Naive B cell (primary cell): ENCODE measurements at regions not wholly inside any gene's neighbourhood (a gene's known extent, or its start where the extent isn't known, plus 50 kb on each side); places are given as distances from the start of the nearest gene placed in this dataset.
A peak's percentile ranks its signal among the peaks of the same experiment; 100 is the strongest.

Source experiments
- ATAC-seq, 2 donors: fragments of 150-1000 bp; cut with Tn5 transposase; 2 replicates each; pipeline ENCODE4 v1.10.0; 2021; ENCODE audit warnings: low read depth in 2 of 2, mild to moderate bottlenecking in 2 of 2, moderate library complexity in 2 of 2
- DNase-seq: peaks from one replicate; pipeline ENCODE4 v3.0.0; 2022
- H3K27ac Mint-ChIP-seq, 6 donors: one replicate each; pipeline ENCODE4 v1.8.0; 2020 to 2022; ENCODE audit warnings: mild to moderate bottlenecking in 6 of 6, mixed read lengths in 6 of 6, moderate library complexity in 5 of 6, inconsistent platforms in 2 of 6
- H3K27me3 Mint-ChIP-seq, 3 donors: one replicate each; pipeline ENCODE4 v1.8.0; 2021 to 2022; ENCODE audit warnings: mixed read lengths in 3 of 3, mild to moderate bottlenecking in 1 of 3
- H3K36me3 Mint-ChIP-seq, 2 donors: one replicate each; pipeline ENCODE4 v1.8.0; 2020 to 2022; ENCODE audit warnings: mixed read lengths in 2 of 2, inconsistent platforms in 1 of 2, mild to moderate bottlenecking in 1 of 2
- H3K4me1 Mint-ChIP-seq, 3 donors: one replicate each; pipeline ENCODE4 v1.8.0; 2020 to 2022; ENCODE audit warnings: mixed read lengths in 3 of 3, inconsistent platforms in 1 of 3, mild to moderate bottlenecking in 1 of 3, moderate library complexity in 1 of 3
- H3K4me3 Mint-ChIP-seq, 8 donors: one replicate each; pipeline ENCODE4 v1.8.0; 2020 to 2022; ENCODE audit warnings: mild to moderate bottlenecking in 8 of 8, mixed read lengths in 8 of 8, moderate library complexity in 8 of 8, inconsistent platforms in 2 of 8
- H3K9me3 Mint-ChIP-seq, 7 donors: one replicate each; pipeline ENCODE4 v1.8.0; 2020 to 2022; ENCODE audit warnings: mixed read lengths in 7 of 7, mild to moderate bottlenecking in 5 of 7, inconsistent platforms in 2 of 7, moderate library complexity in 1 of 7

DNA sequence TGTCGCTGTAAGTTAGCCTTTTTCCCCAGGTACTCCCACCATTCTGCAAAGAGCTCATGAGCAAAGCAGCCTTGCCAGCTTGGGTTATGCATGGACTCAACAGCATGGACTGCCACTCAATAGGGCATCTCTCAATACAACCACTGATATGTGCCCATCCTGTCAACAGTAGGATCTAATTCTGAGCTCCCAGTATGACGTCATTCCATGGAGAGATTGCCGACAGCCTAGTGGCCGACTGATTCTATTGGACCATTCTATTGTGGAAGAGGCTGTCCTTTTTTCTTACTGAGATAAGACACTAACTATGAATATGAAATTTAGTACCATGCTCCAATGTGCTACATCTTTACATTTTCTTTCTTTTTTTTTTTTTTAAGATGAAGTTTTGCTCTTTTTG lies 2389.0 kb upstream of the AGA start:
- peaks cover 0 to 4% (median 0%) of the 10 kb centered on the region in 7 donors for H3K9me3 Mint-ChIP-seq
- no peak for DNase-seq
- no peaks in the 10 kb centered on the region for H3K36me3 Mint-ChIP-seq
- H3K4me1 Mint-ChIP-seq: no peaks in the 10 kb centered on the region
- H3K27ac Mint-ChIP-seq: no peak overlapping the region
- no peak for ATAC-seq
- no peak overlapping the region for H3K4me3 Mint-ChIP-seq
- H3K27me3 Mint-ChIP-seq: no peaks in the 10 kb centered on the region

DNA sequence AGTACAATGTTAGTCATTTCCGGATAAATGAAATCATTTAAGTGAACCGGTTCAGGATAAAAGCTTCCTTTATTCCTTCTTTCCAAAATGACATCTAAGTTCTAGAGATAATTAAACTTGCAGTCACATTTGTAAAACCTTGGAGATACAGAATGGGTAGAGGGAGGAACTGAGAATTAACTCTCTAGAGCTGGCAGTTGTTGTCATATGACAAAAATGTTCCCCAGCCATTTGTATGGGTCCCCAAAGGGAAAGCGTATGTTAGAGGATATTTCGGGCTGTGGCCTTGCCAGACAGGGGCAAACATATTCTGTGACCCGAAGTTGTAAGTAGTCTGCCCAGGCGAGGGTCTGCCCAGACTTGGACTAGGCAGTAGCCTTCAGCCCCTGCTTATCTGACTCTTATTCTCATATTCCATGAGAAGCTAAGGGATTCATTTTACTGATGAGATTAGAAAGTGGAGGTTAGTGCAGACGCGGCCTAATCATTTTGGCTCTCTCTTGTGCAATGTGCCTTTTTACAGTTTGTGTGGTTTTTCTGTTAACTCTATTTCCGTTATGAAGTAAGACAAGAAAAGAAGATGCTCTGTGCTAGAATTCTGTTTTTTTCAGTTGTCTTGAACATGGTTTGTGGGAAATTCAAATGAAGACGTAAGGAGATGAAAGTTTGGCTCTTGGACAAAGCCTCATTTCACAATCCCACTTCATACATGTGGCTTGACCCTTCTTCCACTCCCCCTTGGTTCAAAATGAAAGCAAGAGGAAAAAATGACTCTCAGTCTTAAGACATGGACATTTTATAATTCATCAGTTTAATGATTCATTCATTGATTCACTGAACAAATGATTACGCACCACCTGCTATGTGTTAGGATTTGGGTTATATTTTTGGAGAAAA lies 2394.2 kb upstream of the AGA start:
- DNase-seq: no peak
- Mint-ChIP-seq H3K4me1 (no peaks in the 10 kb centered on the region), H3K27ac (no peak overlapping the region), H3K9me3 (peaks cover 0 to 1% (median 0%) of the 10 kb centered on the region in 7 donors), H3K4me3 (no peak overlapping the region), H3K27me3 (no peaks in the 10 kb centered on the region), H3K36me3 (no peaks in the 10 kb centered on the region)
- no peak for ATAC-seq

DNA sequence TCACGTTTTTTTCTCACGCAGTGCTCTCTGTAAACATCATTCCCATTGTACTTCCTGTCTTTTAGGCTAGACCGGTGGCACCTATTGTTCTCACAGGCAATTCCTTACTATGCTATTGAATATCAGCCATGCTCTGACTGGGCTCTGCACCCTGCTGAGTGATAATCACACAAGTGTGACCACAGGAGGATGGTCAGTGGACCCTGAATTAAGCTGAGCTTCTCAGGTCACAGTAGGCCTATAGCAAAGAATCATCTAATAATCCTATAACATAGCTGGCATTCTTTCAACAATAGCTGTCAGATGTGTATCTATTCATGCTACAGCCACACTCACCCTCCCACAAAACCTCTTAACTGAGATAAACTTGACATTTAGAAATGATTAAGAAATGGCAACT lies 2399.8 kb upstream of the TENM3 start:
- Mint-ChIP-seq H3K27ac (no peak overlapping the region), H3K9me3 (no peaks in the 10 kb centered on the region), H3K36me3 (no peaks in the 10 kb centered on the region), H3K27me3 (peaks cover 0 to 9% (median 0%) of the 10 kb centered on the region in 3 donors), H3K4me1 (no peaks in the 10 kb centered on the region), H3K4me3 (no peak overlapping the region)
- no peak for DNase-seq
- ATAC-seq: no peak

DNA sequence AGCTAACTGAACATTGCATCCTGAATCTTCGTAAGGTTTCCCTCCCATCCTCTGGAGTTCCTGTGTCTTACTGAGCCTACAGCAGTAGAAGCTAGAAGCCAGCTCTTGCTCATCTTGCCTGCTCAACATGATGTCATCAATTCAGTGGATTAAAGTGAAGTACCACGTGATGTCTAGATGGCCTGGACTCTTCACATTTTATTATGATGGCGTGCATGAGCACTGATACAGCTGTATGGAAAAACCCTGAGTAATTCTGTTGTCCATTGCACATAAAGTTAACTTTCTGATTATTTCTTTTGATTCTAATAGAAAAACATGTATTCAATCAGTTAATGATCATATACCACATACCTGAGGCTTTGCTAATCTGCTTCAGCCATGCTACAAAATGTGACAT lies 2387.7 kb upstream of the TENM3 start:
- H3K27ac Mint-ChIP-seq: no peak overlapping the region
- peaks cover 0 to 2% (median 0%) of the 10 kb centered on the region in 7 donors for H3K9me3 Mint-ChIP-seq
- no peaks in the 10 kb centered on the region for H3K4me1 Mint-ChIP-seq
- no peak for DNase-seq
- H3K27me3 Mint-ChIP-seq: peaks cover 0 to 3% (median 1%) of the 10 kb centered on the region in 3 donors
- ATAC-seq: no peak
- no peak overlapping the region for H3K4me3 Mint-ChIP-seq
- H3K36me3 Mint-ChIP-seq: no peaks in the 10 kb centered on the region

DNA sequence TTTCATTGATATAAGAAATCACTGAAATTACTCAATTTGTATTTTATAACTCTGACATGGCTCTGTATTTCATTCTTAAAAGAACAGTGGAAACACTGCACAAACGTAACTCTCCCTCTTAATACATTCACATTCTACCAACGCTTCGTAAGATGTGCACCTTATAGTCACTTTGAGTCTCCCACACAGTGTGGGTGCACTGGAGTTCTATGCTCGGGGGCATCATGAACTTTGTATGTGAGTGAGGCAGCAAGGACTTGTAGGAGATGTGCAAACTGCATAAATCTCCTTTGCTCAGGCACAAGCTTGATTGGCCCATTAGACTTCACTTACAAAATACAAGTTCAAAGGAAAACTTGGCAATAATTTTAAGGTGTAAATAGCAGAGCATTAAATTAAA lies 2385.0 kb upstream of the TENM3 start:
- Mint-ChIP-seq H3K9me3 (peaks cover 0 to 2% (median 0%) of the 10 kb centered on the region in 7 donors), H3K27me3 (peaks cover 0 to 6% (median 0%) of the 10 kb centered on the region in 3 donors), H3K36me3 (no peaks in the 10 kb centered on the region), H3K4me1 (no peaks in the 10 kb centered on the region), H3K27ac (no peak overlapping the region), H3K4me3 (no peak overlapping the region)
- ATAC-seq (no peak), DNase-seq (no peak)

DNA sequence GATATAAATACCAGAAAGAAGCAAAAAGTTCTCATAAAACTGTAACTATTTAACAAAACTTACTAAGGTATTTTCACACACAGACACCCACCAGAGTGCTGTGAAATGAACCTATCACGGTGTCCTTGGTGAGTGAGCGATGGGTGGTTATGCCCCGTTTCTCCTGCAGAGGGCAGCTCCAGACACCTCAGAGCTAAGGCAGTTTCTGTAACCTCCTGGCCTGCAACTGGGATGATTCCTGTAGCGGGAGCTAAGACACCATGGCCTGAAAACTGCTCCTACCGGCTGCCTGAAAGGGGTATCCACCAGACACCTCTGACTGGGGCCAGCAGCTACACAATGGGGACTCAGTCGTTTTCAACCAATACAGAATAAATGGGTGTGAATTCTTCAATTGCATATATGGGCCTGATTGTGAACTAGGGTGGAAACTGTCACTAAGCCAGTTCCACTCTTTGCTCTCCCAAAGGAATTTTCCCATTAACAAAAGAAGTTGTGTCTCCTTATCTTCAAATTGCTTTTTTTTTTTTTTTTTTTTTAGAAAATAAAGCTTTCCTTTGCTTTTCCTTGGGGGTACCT lies 2375.8 kb upstream of the TENM3 start:
- no peaks in the 10 kb centered on the region for H3K9me3 Mint-ChIP-seq
- H3K27me3 Mint-ChIP-seq: peaks cover 7 to 13% (median 9%) of the 10 kb centered on the region in 3 donors
- DNase-seq (peak; percentile 55), ATAC-seq (peak; percentile 82 to 91)
- no peak overlapping the region for H3K27ac Mint-ChIP-seq
- H3K4me1 Mint-ChIP-seq: no peaks in the 10 kb centered on the region
- no peaks in the 10 kb centered on the region for H3K36me3 Mint-ChIP-seq
- H3K4me3 Mint-ChIP-seq: no peak overlapping the region

DNA sequence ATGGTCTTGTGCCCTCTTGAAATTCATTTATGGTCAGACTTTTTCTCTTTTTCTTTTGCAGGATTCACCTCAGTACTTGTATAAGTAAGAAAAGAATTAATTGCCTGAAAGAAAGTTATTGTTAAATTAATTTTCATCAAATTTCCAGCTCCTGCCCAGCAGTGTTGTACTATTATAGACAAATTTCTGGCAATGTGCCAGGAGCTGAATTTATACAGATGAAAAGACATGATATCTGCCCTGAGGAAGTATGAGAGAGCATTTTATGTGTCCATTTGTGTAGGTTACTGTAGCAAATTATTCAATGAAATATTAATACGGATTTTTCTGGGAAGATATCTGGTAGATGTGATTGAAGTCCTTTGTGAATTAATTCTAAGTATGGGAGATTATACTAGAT lies 2371.5 kb upstream of the TENM3 start:
- no peak for DNase-seq
- no peak overlapping the region for H3K27ac Mint-ChIP-seq
- H3K36me3 Mint-ChIP-seq: no peaks in the 10 kb centered on the region
- no peak overlapping the region for H3K4me3 Mint-ChIP-seq
- no peaks in the 10 kb centered on the region for H3K4me1 Mint-ChIP-seq
- no peak for ATAC-seq
- H3K9me3 Mint-ChIP-seq: peaks cover 0 to 2% (median 0%) of the 10 kb centered on the region in 7 donors
- H3K27me3 Mint-ChIP-seq: peaks cover 5 to 11% (median 8%) of the 10 kb centered on the region in 3 donors

DNA sequence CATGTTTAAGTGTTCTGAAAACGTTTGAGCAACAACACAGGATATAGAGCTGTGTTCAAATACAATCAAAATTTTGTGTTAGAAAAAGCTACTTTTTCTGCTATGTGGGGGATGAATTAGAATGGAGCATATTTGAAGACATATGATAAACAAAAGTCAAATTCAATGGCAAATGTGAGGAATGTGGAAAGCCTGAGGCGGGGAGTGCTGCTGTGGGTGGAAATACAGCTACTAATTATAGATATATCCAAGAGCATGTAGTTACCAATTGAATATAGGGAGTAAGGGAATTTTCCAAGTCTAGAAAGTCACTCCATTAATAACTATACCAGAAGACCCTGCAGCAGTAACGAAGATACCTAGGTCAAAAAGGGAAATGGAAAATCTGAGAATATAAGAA lies 2370.4 kb upstream of the TENM3 start:
- ATAC-seq: no peak
- Mint-ChIP-seq H3K36me3 (no peaks in the 10 kb centered on the region), H3K9me3 (peaks cover 0 to 2% (median 0%) of the 10 kb centered on the region in 7 donors), H3K4me3 (no peak overlapping the region), H3K27ac (no peak overlapping the region), H3K27me3 (peaks cover 0 to 11% (median 4%) of the 10 kb centered on the region in 3 donors), H3K4me1 (no peaks in the 10 kb centered on the region)
- DNase-seq: no peak

DNA sequence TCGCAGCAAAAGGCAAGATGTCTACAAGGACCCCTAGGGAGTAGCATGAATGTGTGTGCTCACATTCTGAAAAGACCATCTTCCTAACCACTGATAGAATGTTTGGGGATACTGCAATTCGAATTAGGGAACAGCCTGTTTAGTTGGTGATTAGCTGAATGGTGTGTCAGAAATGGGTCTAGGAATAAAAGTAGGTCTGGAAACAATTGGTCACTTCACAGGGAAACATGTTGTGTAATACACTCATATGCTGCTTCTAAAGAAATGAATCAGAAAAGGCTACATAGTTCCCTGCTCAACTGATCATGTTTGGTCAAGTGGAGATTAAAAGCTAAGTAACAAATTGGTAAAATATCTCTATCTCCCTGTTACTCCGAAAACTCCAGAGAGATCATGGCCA lies 2362.4 kb upstream of the TENM3 start:
- Mint-ChIP-seq H3K4me1 (no peaks in the 10 kb centered on the region), H3K27ac (no peak overlapping the region), H3K9me3 (no peaks in the 10 kb centered on the region), H3K27me3 (peaks cover 0 to 11% (median 0%) of the 10 kb centered on the region in 3 donors), H3K4me3 (no peak overlapping the region), H3K36me3 (no peaks in the 10 kb centered on the region)
- DNase-seq: no peak
- ATAC-seq: no peak

DNA sequence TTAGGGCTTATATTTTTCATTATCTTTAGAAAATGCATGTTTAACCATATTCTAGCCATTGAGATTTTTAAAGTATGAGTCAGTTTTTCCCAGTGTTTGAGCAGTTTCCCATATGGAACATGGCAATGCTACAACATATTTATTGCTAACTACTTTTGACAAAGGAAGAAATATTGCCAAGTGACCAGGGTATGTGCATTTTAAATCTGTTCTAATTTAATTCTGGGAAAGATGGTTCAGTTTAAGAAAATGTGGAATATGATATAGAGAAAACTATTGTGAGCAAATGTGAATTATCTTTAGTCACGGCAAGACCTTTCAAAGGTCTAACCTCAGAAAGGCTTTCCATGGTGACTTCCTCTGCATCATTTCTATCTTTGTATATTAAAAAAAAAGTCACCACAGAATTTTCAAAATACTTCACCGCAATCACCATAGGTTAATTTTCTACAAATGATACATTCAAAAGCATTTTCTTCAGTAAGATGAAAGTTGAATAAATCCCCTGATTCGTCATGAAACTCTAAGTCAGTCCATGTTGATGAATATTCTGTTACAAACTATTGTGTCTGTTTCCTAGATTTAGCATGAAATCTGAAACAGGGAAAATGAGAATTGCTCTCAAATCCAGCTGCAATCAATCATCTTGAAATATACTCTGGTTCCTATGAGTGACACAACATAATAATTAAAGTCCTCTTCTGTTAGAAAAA lies 2349.0 kb upstream of the TENM3 start:
- H3K4me3 Mint-ChIP-seq: no peak overlapping the region

DNA sequence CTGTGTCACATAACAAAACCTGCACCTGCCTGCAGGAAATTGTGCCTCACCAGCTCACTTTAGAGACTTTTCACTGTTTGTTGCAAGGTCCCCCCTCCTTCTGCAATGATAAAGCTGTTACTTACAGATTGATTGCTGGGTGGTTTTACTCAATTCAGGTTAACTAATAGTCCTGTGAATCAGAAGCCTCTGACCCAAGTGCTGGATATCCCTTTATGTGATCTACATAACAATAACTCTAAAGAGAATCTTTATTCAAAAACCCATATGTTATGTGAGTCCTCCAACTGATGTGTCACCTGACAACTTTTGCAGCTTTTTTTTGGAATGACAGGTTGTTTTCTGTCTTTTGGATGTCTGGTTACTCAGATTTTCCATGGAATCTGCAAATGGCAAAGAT lies 2323.6 kb upstream of the TENM3 start:
- Mint-ChIP-seq H3K27ac (no peak overlapping the region), H3K36me3 (peaks cover 0 to 5% of the 10 kb centered on the region in 2 donors), H3K4me3 (no peak overlapping the region), H3K9me3 (peaks cover 0 to 5% (median 2%) of the 10 kb centered on the region in 7 donors), H3K4me1 (no peaks in the 10 kb centered on the region), H3K27me3 (peaks cover 0 to 4% (median under 1%) of the 10 kb centered on the region in 3 donors)
- DNase-seq: no peak
- no peak for ATAC-seq

More for the DNA sequence above, 2349.0 kb upstream of the TENM3 start:
- ATAC-seq (no peak), DNase-seq (no peak)
- Mint-ChIP-seq H3K27me3 (peaks cover 0 to 9% (median 6%) of the 10 kb centered on the region in 3 donors), H3K9me3 (peaks cover 0 to 9% (median 3%) of the 10 kb centered on the region in 7 donors), H3K36me3 (no peaks in the 10 kb centered on the region), H3K27ac (no peak overlapping the region), H3K4me1 (no peaks in the 10 kb centered on the region)

DNA sequence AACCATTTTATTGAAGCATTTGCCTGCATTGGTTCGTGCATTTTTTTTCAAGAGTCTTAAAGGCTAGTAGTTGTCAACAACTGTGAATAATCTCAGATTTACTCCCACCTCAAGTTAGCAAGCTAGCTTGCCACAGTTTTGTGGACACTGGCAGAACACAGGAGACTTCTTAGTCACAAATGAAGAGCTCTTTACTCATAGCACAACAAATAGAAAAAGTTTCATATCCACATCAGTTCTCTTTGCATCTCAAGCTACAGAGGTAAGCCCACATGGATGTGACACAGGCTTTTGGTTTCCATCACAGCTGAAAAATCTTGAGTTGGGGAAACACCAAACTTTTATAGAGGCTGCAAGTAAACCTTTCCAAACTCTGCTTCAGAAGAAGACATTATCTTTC lies 2315.7 kb upstream of the TENM3 start:
- H3K4me3 Mint-ChIP-seq: no peak overlapping the region
- H3K36me3 Mint-ChIP-seq: peaks cover 0 to 5% of the 10 kb centered on the region in 2 donors
- H3K9me3 Mint-ChIP-seq: peaks cover 0 to 5% (median 2%) of the 10 kb centered on the region in 7 donors
- DNase-seq (no peak), ATAC-seq (no peak)
- H3K27me3 Mint-ChIP-seq: peaks cover 0 to 5% (median 4%) of the 10 kb centered on the region in 3 donors
- peaks cover 0 to 6% (median 5%) of the 10 kb centered on the region in 3 donors for H3K4me1 Mint-ChIP-seq
- H3K27ac Mint-ChIP-seq: no peak overlapping the region

DNA sequence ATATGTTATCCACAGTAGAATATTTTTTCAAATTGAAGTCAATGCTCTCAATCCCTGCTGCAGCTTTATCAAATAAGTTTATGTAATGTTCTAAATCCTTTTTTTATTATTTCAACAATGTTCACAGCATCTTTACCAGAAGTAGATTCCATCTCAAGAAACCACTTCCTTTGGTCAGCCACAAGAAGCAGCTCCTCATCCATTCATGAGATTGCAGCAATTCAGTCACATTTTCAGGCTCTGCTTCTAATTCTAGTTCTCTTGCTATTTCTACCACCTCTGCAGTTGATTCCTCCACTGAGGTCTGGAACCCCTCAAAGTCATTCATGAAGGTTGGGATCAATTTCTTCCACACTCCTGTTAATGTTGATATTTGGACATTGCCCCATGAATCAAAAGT lies 2301.3 kb upstream of the TENM3 start:
- ATAC-seq (no peak), DNase-seq (no peak)
- H3K4me1 Mint-ChIP-seq: peaks cover 0 to 9% (median 0%) of the 10 kb centered on the region in 3 donors
- H3K4me3 Mint-ChIP-seq: no peak overlapping the region
- peaks cover 0 to 4% (median 0%) of the 10 kb centered on the region in 3 donors for H3K27me3 Mint-ChIP-seq
- no peaks in the 10 kb centered on the region for H3K36me3 Mint-ChIP-seq
- H3K27ac Mint-ChIP-seq: peak overlapping the region in 1 of 6 donors; percentile 45
- peaks cover 0 to 14% (median 2%) of the 10 kb centered on the region in 7 donors for H3K9me3 Mint-ChIP-seq
